ENCODE measurements at regions not wholly inside any gene's neighbourhood (a gene's known extent, or its start where the extent isn't known, plus 50 kb on each side); places are given as distances from the start of the nearest gene placed in this dataset.

- no peaks in the 10 kb centered on the region for H3K36me3 Mint-ChIP-seq (ENCODE audit: low read depth)
- TF ChIP-seq, protein P1, sequence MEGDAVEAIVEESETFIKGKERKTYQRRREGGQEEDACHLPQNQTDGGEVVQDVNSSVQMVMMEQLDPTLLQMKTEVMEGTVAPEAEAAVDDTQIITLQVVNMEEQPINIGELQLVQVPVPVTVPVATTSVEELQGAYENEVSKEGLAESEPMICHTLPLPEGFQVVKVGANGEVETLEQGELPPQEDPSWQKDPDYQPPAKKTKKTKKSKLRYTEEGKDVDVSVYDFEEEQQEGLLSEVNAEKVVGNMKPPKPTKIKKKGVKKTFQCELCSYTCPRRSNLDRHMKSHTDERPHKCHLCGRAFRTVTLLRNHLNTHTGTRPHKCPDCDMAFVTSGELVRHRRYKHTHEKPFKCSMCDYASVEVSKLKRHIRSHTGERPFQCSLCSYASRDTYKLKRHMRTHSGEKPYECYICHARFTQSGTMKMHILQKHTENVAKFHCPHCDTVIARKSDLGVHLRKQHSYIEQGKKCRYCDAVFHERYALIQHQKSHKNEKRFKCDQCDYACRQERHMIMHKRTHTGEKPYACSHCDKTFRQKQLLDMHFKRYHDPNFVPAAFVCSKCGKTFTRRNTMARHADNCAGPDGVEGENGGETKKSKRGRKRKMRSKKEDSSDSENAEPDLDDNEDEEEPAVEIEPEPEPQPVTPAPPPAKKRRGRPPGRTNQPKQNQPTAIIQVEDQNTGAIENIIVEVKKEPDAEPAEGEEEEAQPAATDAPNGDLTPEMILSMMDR (IDR thresholded peaks at IDR 0.05) = no peak
- H3K4me1 Mint-ChIP-seq (ENCODE audit: low read depth) = no peaks in the 10 kb centered on the region
- no peaks in the 10 kb centered on the region; the same call in 1 of the 2 replicates for H3K9me3 Mint-ChIP-seq
- H3K27ac Mint-ChIP-seq = no peak overlapping the region
- no peak overlapping the region for H3K4me3 Mint-ChIP-seq
- peaks cover 20% of the 10 kb centered on the region for H3K27me3 Mint-ChIP-seq (ENCODE audit: insufficient read depth)
- DNase-seq = no peak
Observed at GRCh38 chr12:111112311-111113098, 192.1 kb upstream of the MYL2 start.

DNA sequence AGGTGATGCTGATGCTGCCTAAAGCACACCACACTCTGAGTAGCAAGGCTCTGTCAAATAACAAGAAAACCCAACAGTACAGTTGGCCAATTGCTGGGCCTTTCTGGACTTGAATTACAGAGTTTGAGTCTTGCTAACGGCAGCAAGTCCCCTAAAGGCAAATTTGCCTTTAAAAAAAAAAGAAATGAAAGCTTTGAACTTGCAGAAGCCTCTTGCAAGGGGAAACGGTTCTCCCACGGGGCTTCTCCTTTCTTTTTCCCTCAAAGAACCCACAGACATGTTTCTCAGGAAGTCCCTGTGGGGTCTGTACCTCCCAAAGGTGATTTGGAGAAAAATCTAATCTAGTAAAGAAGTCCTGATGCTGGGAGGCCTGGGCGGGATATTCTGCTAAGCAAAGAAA lies 191.3 kb upstream of the MYL2 start:
- no peak overlapping the region for H3K27ac Mint-ChIP-seq
- no peak overlapping the region for H3K4me3 Mint-ChIP-seq
- TF ChIP-seq, protein P1 (IDR thresholded peaks at IDR 0.05) = no peak
- H3K27me3 Mint-ChIP-seq (ENCODE audit: insufficient read depth) = peaks cover 23% of the 10 kb centered on the region
- no peak for DNase-seq
- no peaks in the 10 kb centered on the region for H3K36me3 Mint-ChIP-seq (ENCODE audit: low read depth)
- H3K9me3 Mint-ChIP-seq = no peaks in the 10 kb centered on the region; the same call in 1 of the 2 replicates
- no peaks in the 10 kb centered on the region for H3K4me1 Mint-ChIP-seq (ENCODE audit: low read depth)

DNA sequence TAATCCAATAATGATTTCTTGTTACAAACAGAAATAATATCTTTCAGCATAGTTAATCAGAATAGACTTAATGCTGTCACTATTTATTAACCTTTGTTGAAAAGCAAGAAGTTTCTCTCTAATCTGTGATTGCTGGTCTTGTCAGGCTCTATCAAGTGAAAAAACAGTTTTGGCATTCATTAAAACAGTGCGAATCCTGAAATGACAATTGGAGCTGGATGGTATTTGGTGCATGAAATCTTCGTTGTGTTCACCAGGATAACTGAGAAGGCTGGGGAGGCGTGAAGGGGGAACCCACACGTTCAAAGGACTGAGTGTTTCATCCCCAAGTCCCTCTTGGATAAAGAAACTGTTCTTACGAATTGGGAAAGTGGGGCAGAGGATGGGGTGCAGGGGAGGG lies 190.2 kb upstream of the MYL2 start:
- H3K27ac Mint-ChIP-seq = no peak overlapping the region
- H3K4me1 Mint-ChIP-seq (ENCODE audit: low read depth) = no peaks in the 10 kb centered on the region
- no peak for DNase-seq
- TF ChIP-seq, protein P1 (IDR thresholded peaks at IDR 0.05) = no peak
- H3K4me3 Mint-ChIP-seq = no peak overlapping the region
- H3K36me3 Mint-ChIP-seq (ENCODE audit: low read depth) = no peaks in the 10 kb centered on the region
- H3K27me3 Mint-ChIP-seq (ENCODE audit: insufficient read depth) = peaks cover 23% of the 10 kb centered on the region
- H3K9me3 Mint-ChIP-seq = no peaks in the 10 kb centered on the region; the same call in 1 of the 2 replicates

- Mint-ChIP-seq H3K27me3 (ENCODE audit: insufficient read depth) (peaks cover 23% of the 10 kb centered on the region), H3K27ac (no peak overlapping the region), H3K4me3 (no peak overlapping the region), H3K36me3 (ENCODE audit: low read depth) (no peaks in the 10 kb centered on the region), H3K9me3 (no peaks in the 10 kb centered on the region; the same call in 1 of the 2 replicates), H3K4me1 (ENCODE audit: low read depth) (no peaks in the 10 kb centered on the region)
- no peak for DNase-seq
- TF ChIP-seq, protein P1 (IDR thresholded peaks at IDR 0.05) = no peak
Observed at GRCh38 chr12:111108726-111109125, 188.3 kb upstream of the MYL2 start.

GRCh38 chr12:111107392-111108178 lies 187.2 kb upstream of the MYL2 start:
- Mint-ChIP-seq H3K27me3 (ENCODE audit: insufficient read depth) (peaks cover 26% of the 10 kb centered on the region), H3K27ac (no peak overlapping the region), H3K4me3 (no peak overlapping the region), H3K4me1 (ENCODE audit: low read depth) (no peaks in the 10 kb centered on the region), H3K36me3 (ENCODE audit: low read depth) (no peaks in the 10 kb centered on the region), H3K9me3 (no peaks in the 10 kb centered on the region; the same call in 1 of the 2 replicates)
- TF ChIP-seq, protein P1 (IDR thresholded peaks at IDR 0.05) = no peak
- DNase-seq = no peak
